ENCODE measurements at regions not wholly inside any gene's neighbourhood (a gene's known extent, or its start where the extent isn't known, plus 50 kb on each side); places are given as distances from the start of the nearest gene placed in this dataset.

DNA sequence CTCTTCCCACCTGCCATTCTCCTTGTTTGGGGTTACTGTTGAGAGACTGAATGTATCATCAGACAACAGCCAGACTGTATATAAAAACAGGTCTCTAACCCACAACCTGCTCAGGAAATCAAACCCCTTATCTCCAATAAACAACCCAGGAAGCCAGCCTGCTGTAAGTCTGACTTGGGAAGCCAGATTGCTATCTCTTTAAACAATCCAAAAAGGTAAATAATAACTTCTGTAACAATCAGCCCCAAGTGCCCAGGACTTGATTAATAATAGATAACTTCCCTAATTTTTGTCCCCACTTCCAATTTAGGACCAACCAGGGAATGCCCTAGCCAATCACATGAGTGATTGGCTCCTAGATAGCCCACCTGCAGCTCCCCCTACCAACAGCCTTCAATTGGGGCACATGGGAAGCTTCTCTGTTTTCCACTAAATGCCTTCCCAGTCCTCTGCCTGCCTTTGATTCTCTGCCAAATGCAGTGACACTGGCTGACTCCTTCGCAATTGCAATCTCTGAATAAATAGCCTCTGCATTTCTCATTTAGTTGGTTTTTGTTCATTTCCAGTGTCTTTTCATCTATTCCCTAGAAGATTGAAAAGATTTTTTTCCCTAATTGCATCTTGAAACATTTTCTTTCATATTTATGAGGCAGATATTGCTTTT is 117.1 kb upstream of the TAB2 start:
- H3K27ac Mint-ChIP-seq = no peak overlapping the region
- H3K36me3 Mint-ChIP-seq (ENCODE audit: insufficient read depth) = no peaks in the 10 kb centered on the region
- peaks cover 0 to 6% of the 10 kb centered on the region in 2 donors for H3K9me3 Mint-ChIP-seq
- H3K27me3 Mint-ChIP-seq = no peaks in the 10 kb centered on the region
- no peak overlapping the region for H3K4me3 Mint-ChIP-seq
- ATAC-seq (replicated peaks) (no peak), DNase-seq (no peak)
- no peaks in the 10 kb centered on the region for H3K4me1 Mint-ChIP-seq (ENCODE audit: low read depth in 2 of 2)

DNA sequence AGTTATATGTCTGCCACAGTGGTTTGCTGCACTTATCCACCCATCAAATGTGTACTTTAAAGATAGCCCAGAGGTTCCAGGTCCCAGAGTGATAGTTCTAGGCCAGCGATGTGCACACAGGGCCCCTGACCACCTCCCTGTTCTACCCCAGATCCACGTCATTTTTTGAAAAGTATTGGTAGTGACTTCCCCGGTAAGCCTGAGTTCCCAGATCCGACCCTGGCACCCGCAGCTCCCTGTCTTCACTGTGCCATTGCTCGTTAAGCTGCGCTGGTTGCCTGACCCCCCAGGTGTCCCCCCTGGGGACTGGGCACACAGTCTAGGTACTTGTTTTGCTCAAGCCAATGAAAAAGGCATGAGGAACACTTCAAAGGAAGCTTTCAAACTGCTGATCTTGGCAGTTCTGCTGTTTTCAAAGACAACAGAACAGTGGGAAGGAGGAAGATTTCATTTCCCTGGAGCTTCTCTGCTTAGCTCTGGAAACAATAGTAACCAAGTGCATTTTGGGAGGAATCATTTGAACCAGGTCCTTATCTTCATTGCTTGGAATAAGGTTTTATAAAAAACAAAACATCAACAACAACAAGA is 116.3 kb upstream of the TAB2 start:
- no peak for DNase-seq
- peaks cover 0 to 6% of the 10 kb centered on the region in 2 donors for H3K9me3 Mint-ChIP-seq
- ATAC-seq (replicated peaks) = no peak
- H3K4me1 Mint-ChIP-seq (ENCODE audit: low read depth in 2 of 2) = no peaks in the 10 kb centered on the region
- H3K27me3 Mint-ChIP-seq = no peaks in the 10 kb centered on the region
- no peak overlapping the region for H3K27ac Mint-ChIP-seq
- no peak overlapping the region for H3K4me3 Mint-ChIP-seq
- no peaks in the 10 kb centered on the region for H3K36me3 Mint-ChIP-seq (ENCODE audit: insufficient read depth)

DNA sequence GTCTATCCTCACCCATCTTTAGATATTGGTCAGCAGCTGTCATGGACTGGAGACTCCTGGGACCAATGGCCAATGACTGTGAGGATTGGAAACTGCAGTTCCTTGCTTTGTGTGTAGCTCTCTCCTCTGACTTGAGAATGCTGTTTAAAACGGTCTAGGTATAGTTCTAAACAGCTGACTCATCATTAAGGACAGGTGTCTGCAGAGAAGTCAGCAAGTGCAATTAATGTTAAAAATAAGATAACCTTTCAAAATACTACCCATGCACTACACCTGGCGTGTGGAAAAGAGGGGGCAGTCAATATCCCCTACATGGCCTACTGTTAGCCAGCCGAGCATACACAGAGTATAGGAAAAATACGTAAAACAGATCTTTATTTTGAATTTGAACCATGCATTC is 115.4 kb upstream of the TAB2 start:
- Mint-ChIP-seq H3K36me3 (ENCODE audit: insufficient read depth) (no peaks in the 10 kb centered on the region), H3K27ac (no peak overlapping the region)
- no peak for ATAC-seq (replicated peaks)

GRCh38 chr6:149202952-149203351 is 114.6 kb upstream of the TAB2 start:
- no peak overlapping the region for H3K4me3 Mint-ChIP-seq
- peaks cover 0 to 6% of the 10 kb centered on the region in 2 donors for H3K9me3 Mint-ChIP-seq
- DNase-seq (no peak), ATAC-seq (replicated peaks) (no peak)
- H3K4me1 Mint-ChIP-seq (ENCODE audit: low read depth in 2 of 2) = no peaks in the 10 kb centered on the region
- no peaks in the 10 kb centered on the region for H3K36me3 Mint-ChIP-seq (ENCODE audit: insufficient read depth)
- no peaks in the 10 kb centered on the region for H3K27me3 Mint-ChIP-seq
- peak overlapping the region in 1 of 2 donors; percentile 13 for H3K27ac Mint-ChIP-seq

More for the DNA sequence above, 115.4 kb upstream of the TAB2 start:
- no peaks in the 10 kb centered on the region for H3K27me3 Mint-ChIP-seq
- no peak overlapping the region for H3K4me3 Mint-ChIP-seq
- H3K9me3 Mint-ChIP-seq = peaks cover 0 to 6% of the 10 kb centered on the region in 2 donors
- DNase-seq = no peak
- H3K4me1 Mint-ChIP-seq (ENCODE audit: low read depth in 2 of 2) = no peaks in the 10 kb centered on the region

DNA sequence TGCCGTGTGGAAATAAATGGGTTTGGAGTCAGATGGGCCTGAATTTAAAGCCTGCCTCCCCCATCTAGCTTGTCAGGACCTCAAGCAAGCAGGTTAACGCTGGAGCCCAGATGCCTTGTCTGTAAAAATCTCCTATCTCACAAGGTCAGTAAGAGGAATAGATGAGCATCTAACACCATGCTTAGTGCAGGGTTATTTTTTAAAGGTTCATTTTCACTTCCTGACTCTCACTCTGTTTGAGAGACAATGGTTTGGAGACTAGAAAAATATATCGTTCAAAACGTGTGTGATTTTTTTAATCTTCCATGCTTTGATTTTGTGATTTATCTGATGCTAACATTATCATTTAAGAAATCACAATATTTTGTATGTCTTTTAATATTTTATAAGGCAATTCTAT is 114.0 kb upstream of the TAB2 start:
- no peak overlapping the region for H3K27ac Mint-ChIP-seq
- H3K36me3 Mint-ChIP-seq (ENCODE audit: insufficient read depth) = no peaks in the 10 kb centered on the region

DNA sequence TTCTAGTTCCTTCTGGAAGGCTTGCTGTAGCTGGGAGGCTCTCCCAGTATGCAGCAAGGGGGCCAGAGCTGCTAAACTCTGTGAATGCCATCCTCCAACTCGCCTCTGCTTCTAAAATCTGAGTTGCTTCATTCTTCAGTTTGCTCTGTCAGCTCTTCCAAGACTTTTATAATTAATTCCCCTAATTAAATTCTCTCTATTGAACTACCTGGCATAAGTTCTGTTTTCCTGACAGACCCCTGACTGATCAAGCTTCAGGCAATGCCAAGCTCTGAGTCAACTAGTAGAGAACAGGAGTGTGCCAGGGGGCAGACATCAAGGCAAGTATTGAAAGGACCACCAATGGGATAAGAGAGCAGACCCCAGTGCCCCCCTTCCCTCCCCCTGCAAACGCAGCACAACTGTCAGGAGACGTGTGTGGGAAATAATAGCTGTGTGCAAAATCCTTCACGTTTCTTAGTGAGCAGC is 109.3 kb upstream of the TAB2 start:
- Mint-ChIP-seq H3K27me3 (no peaks in the 10 kb centered on the region), H3K4me3 (no peak overlapping the region), H3K36me3 (ENCODE audit: insufficient read depth) (peaks cover 3% of the 10 kb centered on the region), H3K4me1 (ENCODE audit: low read depth in 2 of 2) (peaks cover 13 to 16% of the 10 kb centered on the region in 2 donors), H3K9me3 (no peaks in the 10 kb centered on the region), H3K27ac (peak overlapping the region in 1 of 2 donors; percentile 75)
- no peak for ATAC-seq (replicated peaks)
- no peak for DNase-seq

More for the DNA sequence above, 114.0 kb upstream of the TAB2 start:
- Mint-ChIP-seq H3K27me3 (no peaks in the 10 kb centered on the region), H3K4me3 (no peak overlapping the region), H3K4me1 (ENCODE audit: low read depth in 2 of 2) (no peaks in the 10 kb centered on the region), H3K9me3 (peaks cover 0 to 6% of the 10 kb centered on the region in 2 donors)
- no peak for ATAC-seq (replicated peaks)
- DNase-seq = no peak

GRCh38 chr6:149209871-149210775 is 107.4 kb upstream of the TAB2 start:
- ATAC-seq (replicated peaks) = peak; percentile 78
- H3K9me3 Mint-ChIP-seq = no peaks in the 10 kb centered on the region
- H3K36me3 Mint-ChIP-seq (ENCODE audit: insufficient read depth) = peaks cover 3% of the 10 kb centered on the region
- H3K27ac Mint-ChIP-seq = peak overlapping the region; percentile 88
- peak overlapping the region; percentile 52 to 57 for H3K4me3 Mint-ChIP-seq
- DNase-seq = no peak
- H3K4me1 Mint-ChIP-seq (ENCODE audit: low read depth in 2 of 2) = peaks cover 13 to 16% of the 10 kb centered on the region in 2 donors
- H3K27me3 Mint-ChIP-seq = no peaks in the 10 kb centered on the region

DNA sequence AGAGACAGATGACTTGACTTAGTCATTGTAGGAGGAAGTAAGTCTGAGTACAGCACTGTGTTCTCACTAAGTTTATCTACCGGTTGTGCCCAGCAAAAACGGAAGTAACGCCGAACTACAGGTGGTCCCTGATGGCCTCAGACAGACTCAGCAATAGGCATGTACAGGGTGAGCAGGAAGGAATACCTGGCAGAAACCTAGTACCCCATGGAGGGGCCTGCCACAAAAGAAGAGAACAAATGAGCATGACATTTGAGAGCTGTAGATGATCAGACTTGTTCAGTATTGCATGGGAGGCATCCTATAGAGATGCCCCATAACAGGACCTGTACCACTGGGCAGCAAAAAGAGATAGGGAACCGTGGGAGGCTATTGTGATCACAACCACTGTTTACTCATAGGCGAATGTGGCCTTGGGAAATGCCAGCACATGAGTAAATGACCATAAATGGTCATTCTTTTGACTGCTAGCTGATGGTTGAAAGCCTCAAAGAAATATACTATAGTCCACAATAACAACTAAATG is 106.4 kb upstream of the TAB2 start:
- peaks cover 3% of the 10 kb centered on the region for H3K36me3 Mint-ChIP-seq (ENCODE audit: insufficient read depth)
- H3K4me1 Mint-ChIP-seq (ENCODE audit: low read depth in 2 of 2) = peaks cover 13 to 20% of the 10 kb centered on the region in 2 donors
- no peaks in the 10 kb centered on the region for H3K27me3 Mint-ChIP-seq
- H3K27ac Mint-ChIP-seq = peak overlapping the region; percentile 88
- ATAC-seq (replicated peaks) (peak; percentile 60), DNase-seq (no peak)
- no peaks in the 10 kb centered on the region for H3K9me3 Mint-ChIP-seq
- peak overlapping the region; percentile 52 to 57 for H3K4me3 Mint-ChIP-seq

GRCh38 chr6:149212206-149212605 is 105.3 kb upstream of the TAB2 start:
- H3K4me1 Mint-ChIP-seq (ENCODE audit: low read depth in 2 of 2) = peaks cover 13 to 20% of the 10 kb centered on the region in 2 donors
- peaks cover 3% of the 10 kb centered on the region for H3K36me3 Mint-ChIP-seq (ENCODE audit: insufficient read depth)
- DNase-seq = no peak
- no peaks in the 10 kb centered on the region for H3K9me3 Mint-ChIP-seq
- ATAC-seq (replicated peaks) = no peak
- no peaks in the 10 kb centered on the region for H3K27me3 Mint-ChIP-seq
- H3K4me3 Mint-ChIP-seq = no peak overlapping the region
- no peak overlapping the region for H3K27ac Mint-ChIP-seq

DNA sequence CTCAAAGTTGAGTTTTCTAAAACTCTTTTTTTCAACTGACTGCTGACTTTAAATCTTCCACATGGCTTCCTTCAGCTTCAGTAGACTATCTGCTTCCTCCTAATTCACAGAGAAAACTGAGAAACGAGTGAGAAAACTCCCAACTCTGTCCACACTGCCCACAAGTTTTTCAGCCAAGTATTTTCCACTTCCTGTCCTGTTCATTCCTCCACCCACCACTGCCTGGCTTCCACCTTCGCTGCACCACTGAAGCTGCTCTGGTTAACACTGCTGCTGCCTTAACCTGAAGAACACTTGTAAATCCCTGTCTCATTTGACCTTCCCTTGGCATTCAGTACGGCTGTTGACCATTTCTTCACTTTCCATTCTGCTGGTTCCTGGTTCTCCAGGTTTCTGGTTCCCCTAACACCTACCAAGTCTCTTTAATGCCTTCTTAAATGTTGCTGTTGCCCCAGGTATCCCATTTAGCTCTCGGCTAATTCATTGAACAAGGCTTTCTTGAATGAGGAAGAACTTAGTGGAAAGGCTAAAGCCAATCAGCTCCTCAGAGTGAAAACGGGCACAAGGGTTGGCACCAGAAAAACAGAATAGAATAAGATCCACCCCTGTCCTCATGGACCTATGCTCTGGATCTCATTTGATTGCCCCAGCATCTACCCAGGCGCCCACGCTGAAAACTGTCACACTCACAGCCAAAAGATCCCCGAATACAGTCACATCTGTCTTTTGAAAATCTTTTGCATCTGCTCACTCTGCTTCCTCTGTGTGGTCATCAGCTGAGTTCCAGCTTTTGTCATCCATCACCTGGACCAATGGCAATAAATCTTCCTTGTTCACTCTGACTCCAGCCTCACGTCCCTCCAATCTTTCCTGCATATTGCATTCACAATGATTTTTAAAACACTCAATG is 104.4 kb upstream of the TAB2 start:
- Mint-ChIP-seq H3K9me3 (no peaks in the 10 kb centered on the region), H3K27ac (no peak overlapping the region), H3K4me1 (ENCODE audit: low read depth in 2 of 2) (peaks cover 13 to 20% of the 10 kb centered on the region in 2 donors), H3K27me3 (no peaks in the 10 kb centered on the region), H3K36me3 (ENCODE audit: insufficient read depth) (peaks cover 3% of the 10 kb centered on the region), H3K4me3 (no peak overlapping the region)
- no peak for ATAC-seq (replicated peaks)
- no peak for DNase-seq

GRCh38 chr6:149213829-149214228 is 103.7 kb upstream of the TAB2 start:
- H3K4me3 Mint-ChIP-seq = no peak overlapping the region
- ATAC-seq (replicated peaks) = peak; percentile 9

GRCh38 chr6:149216459-149216858 is 101.1 kb upstream of the TAB2 start:
- H3K27ac Mint-ChIP-seq = peak overlapping the region; percentile 42 to 59
- DNase-seq (no peak), ATAC-seq (replicated peaks) (no peak)
- no peaks in the 10 kb centered on the region for H3K27me3 Mint-ChIP-seq
- peaks cover 3 to 4% of the 10 kb centered on the region in 2 donors for H3K4me1 Mint-ChIP-seq (ENCODE audit: low read depth in 2 of 2)
- H3K36me3 Mint-ChIP-seq (ENCODE audit: insufficient read depth) = no peaks in the 10 kb centered on the region
- no peaks in the 10 kb centered on the region for H3K9me3 Mint-ChIP-seq
- H3K4me3 Mint-ChIP-seq = no peak overlapping the region

More at GRCh38 chr6:149213829-149214228, 103.7 kb upstream of the TAB2 start:
- H3K36me3 Mint-ChIP-seq (ENCODE audit: insufficient read depth) = peaks cover 3% of the 10 kb centered on the region
- H3K27me3 Mint-ChIP-seq = no peaks in the 10 kb centered on the region
- DNase-seq = no peak
- H3K4me1 Mint-ChIP-seq (ENCODE audit: low read depth in 2 of 2) = peaks cover 15 to 20% of the 10 kb centered on the region in 2 donors
- no peaks in the 10 kb centered on the region for H3K9me3 Mint-ChIP-seq
- H3K27ac Mint-ChIP-seq = no peak overlapping the region

Data from effector memory CD8-positive, alpha-beta T cell (primary cell).